ENCODE measurements at regions not wholly inside any gene's neighbourhood (a gene's known extent, or its start where the extent isn't known, plus 50 kb on each side); places are given as distances from the start of the nearest gene placed in this dataset.

DNA sequence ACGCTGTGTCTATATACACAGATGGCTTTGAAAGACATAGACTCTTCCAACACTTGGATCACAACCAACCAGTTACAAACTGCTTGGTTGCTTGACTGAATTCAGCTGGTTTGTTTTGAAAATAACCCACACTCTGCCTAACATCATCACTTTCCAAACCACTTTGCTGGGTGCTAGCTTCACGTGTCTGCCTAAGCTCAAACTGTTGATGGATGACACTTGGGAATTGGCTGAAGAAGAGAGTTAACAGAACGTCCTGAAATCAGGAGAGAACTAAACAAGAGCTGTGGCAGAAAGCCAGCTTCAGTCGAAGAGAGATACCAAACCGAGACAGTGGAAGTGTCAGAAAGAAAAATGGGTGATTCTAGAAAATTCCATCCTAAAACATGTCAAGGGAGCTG lies 420.8 kb upstream of the AUTS2 start:
- Histone ChIP-seq H2AK5ac (ENCODE audit: low read length, severe bottlenecking) (no peak overlapping the region), H4K8ac (ENCODE audit: low read length) (no peak overlapping the region), H3K23ac (ENCODE audit: low read length in 2 of 2) (no peak overlapping the region), H3K27me3 (ENCODE audit: control insufficient read depth in 1 of 2, insufficient read depth in 1 of 2, low read length in 2 of 2) (peaks cover 0 to 3% of the 10 kb centered on the region in 2 experiments), H3K4ac (ENCODE audit: low read depth in 1 of 2, low read length in 2 of 2) (no peak overlapping the region), H3K36me3 (ENCODE audit: control insufficient read depth in 1 of 2, insufficient read depth in 2 of 2, low read depth in 1 of 2, low read length in 2 of 2) (no peaks in the 10 kb centered on the region), H3K18ac (ENCODE audit: low read depth in 1 of 2, low read length in 2 of 2) (no peak overlapping the region), H3K27ac (ENCODE audit: low read length, poor library complexity, severe bottlenecking) (no peak overlapping the region), H3K9ac (ENCODE audit: low read length) (no peak overlapping the region), H3K14ac (ENCODE audit: low read length in 2 of 2) (no peak overlapping the region), H2BK15ac (ENCODE audit: low read depth, poor library complexity, severe bottlenecking) (no peak overlapping the region), H4K91ac (ENCODE audit: low read length) (no peak overlapping the region), H2BK120ac (ENCODE audit: low read depth, low read length) (no peak overlapping the region), H3K79me1 (replicated peaks; ENCODE audit: low read length, poor library complexity, severe bottlenecking) (no peaks in the 10 kb centered on the region), H3K4me1 (ENCODE audit: control insufficient read depth, insufficient read depth, low read depth, low read length) (no peaks in the 10 kb centered on the region), H2BK12ac (ENCODE audit: low read length in 2 of 2) (no peak overlapping the region), H3K9me3 (ENCODE audit: control insufficient read depth, low read length) (no peaks in the 10 kb centered on the region), H2AFZ (ENCODE audit: low read depth, low read length) (no peak overlapping the region), H3K4me2 (ENCODE audit: low read length, poor library complexity, severe bottlenecking) (no peak overlapping the region), H3K4me3 (ENCODE audit: insufficient read depth in 1 of 2, low read depth in 1 of 2, low read length in 2 of 2) (no peak overlapping the region), H2BK5ac (ENCODE audit: low read depth, low read length, poor library complexity, severe bottlenecking) (no peak overlapping the region)
- no peak for DNase-seq
- WGBS: 47% methylated on average over 5 of the region's 5 CpGs

DNA sequence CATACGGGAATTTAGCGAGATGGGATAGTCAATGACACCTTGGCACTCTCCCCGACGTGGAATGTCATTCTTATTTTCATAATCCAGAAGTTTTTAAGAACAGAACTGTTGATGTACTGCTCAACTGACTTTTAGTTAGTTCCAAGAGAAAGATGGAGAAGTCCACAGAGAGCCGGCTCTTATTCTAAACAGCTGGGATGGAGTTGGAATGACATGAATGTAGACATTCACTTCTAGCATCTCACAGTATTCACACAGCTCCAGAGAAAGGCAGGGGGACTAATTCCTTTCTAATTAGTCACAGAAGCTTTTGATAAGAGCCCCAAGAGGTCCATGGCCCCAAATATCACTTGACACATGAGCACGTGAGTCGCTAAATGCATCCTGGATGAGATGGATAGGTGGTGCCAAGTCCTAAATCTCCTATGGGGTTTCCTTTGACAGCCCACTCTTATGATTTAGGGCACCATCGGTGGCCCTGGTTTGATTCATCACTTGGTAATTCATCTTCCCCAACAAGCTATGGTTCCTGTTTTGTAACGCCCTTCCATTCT lies 420.3 kb upstream of the AUTS2 start:
- no peaks in the 10 kb centered on the region for H3K36me3 ChIP-seq (ENCODE audit: control insufficient read depth in 1 of 2, insufficient read depth in 2 of 2, low read depth in 1 of 2, low read length in 2 of 2)
- H3K79me1 ChIP-seq (replicated peaks; ENCODE audit: low read length, poor library complexity, severe bottlenecking): no peaks in the 10 kb centered on the region
- H4K8ac ChIP-seq (ENCODE audit: low read length): no peak overlapping the region
- no peak overlapping the region for H3K23ac ChIP-seq (ENCODE audit: low read length in 2 of 2)
- no peak overlapping the region for H2BK15ac ChIP-seq (ENCODE audit: low read depth, poor library complexity, severe bottlenecking)
- no peak overlapping the region for H2BK5ac ChIP-seq (ENCODE audit: low read depth, low read length, poor library complexity, severe bottlenecking)
- no peak overlapping the region for H2AFZ ChIP-seq (ENCODE audit: low read depth, low read length)
- no peak overlapping the region for H3K4ac ChIP-seq (ENCODE audit: low read depth in 1 of 2, low read length in 2 of 2)
- H3K4me1 ChIP-seq (ENCODE audit: control insufficient read depth, insufficient read depth, low read depth, low read length): no peaks in the 10 kb centered on the region
- H3K9ac ChIP-seq (ENCODE audit: low read length): no peak overlapping the region
- WGBS: 48% methylated on average over 4 of the region's 9 CpGs
- no peak overlapping the region for H3K4me2 ChIP-seq (ENCODE audit: low read length, poor library complexity, severe bottlenecking)
- no peaks in the 10 kb centered on the region for H3K27me3 ChIP-seq (ENCODE audit: control insufficient read depth in 1 of 2, insufficient read depth in 1 of 2, low read length in 2 of 2)
- H4K91ac ChIP-seq (ENCODE audit: low read length): no peak overlapping the region
- no peak overlapping the region for H3K4me3 ChIP-seq (ENCODE audit: insufficient read depth in 1 of 2, low read depth in 1 of 2, low read length in 2 of 2)
- H3K14ac ChIP-seq (ENCODE audit: low read length in 2 of 2): no peak overlapping the region
- no peaks in the 10 kb centered on the region for H3K9me3 ChIP-seq (ENCODE audit: control insufficient read depth, low read length)
- DNase-seq: no peak
- H2BK12ac ChIP-seq (ENCODE audit: low read length in 2 of 2): no peak overlapping the region
- no peak overlapping the region for H2BK120ac ChIP-seq (ENCODE audit: low read depth, low read length)
- H3K27ac ChIP-seq (ENCODE audit: low read length, poor library complexity, severe bottlenecking): no peak overlapping the region
- H2AK5ac ChIP-seq (ENCODE audit: low read length, severe bottlenecking): no peak overlapping the region
- no peak overlapping the region for H3K18ac ChIP-seq (ENCODE audit: low read depth in 1 of 2, low read length in 2 of 2)

DNA sequence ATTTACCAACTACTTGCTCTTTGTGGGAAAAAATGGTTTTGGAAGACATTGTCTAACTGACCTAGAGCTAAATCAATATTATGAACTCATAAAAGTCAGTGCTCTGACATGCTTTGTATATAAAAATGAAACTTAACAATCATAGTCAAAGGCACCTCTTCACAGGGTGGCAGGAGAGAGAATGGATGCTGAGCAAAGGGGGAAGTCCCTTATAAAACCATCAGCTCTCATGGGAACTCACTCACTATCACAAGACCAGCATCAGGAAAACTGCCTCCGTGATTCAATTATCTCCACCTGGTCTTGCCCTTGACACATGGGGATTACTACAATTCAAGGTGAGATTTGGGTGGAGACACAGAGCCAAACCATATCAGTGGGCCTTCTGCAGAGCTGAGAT lies 417.6 kb upstream of the AUTS2 start:
- no peak overlapping the region for H3K4ac ChIP-seq (ENCODE audit: low read depth in 1 of 2, low read length in 2 of 2)
- H2BK120ac ChIP-seq (ENCODE audit: low read depth, low read length): no peak overlapping the region
- no peaks in the 10 kb centered on the region for H3K27me3 ChIP-seq (ENCODE audit: control insufficient read depth in 1 of 2, insufficient read depth in 1 of 2, low read length in 2 of 2)
- no peaks in the 10 kb centered on the region for H3K36me3 ChIP-seq (ENCODE audit: control insufficient read depth in 1 of 2, insufficient read depth in 2 of 2, low read depth in 1 of 2, low read length in 2 of 2)
- no peak overlapping the region for H2BK15ac ChIP-seq (ENCODE audit: low read depth, poor library complexity, severe bottlenecking)
- H4K91ac ChIP-seq (ENCODE audit: low read length): no peak overlapping the region
- no peak overlapping the region for H2BK5ac ChIP-seq (ENCODE audit: low read depth, low read length, poor library complexity, severe bottlenecking)
- no peaks in the 10 kb centered on the region for H3K4me1 ChIP-seq (ENCODE audit: control insufficient read depth, insufficient read depth, low read depth, low read length)
- no peak overlapping the region for H3K9ac ChIP-seq (ENCODE audit: low read length)
- H3K23ac ChIP-seq (ENCODE audit: low read length in 2 of 2): no peak overlapping the region
- H3K18ac ChIP-seq (ENCODE audit: low read depth in 1 of 2, low read length in 2 of 2): no peak overlapping the region
- no peak overlapping the region for H3K14ac ChIP-seq (ENCODE audit: low read length in 2 of 2)
- no peak for DNase-seq
- no peaks in the 10 kb centered on the region for H3K9me3 ChIP-seq (ENCODE audit: control insufficient read depth, low read length)
- no peak overlapping the region for H2AK5ac ChIP-seq (ENCODE audit: low read length, severe bottlenecking)
- WGBS: no CpG with 5 or more reads among the region's 1 CpG
- H3K4me2 ChIP-seq (ENCODE audit: low read length, poor library complexity, severe bottlenecking): no peak overlapping the region
- no peak overlapping the region for H2AFZ ChIP-seq (ENCODE audit: low read depth, low read length)
- no peak overlapping the region for H2BK12ac ChIP-seq (ENCODE audit: low read length in 2 of 2)
- no peak overlapping the region for H3K4me3 ChIP-seq (ENCODE audit: insufficient read depth in 1 of 2, low read depth in 1 of 2, low read length in 2 of 2)
- H3K79me1 ChIP-seq (replicated peaks; ENCODE audit: low read length, poor library complexity, severe bottlenecking): no peaks in the 10 kb centered on the region
- no peak overlapping the region for H4K8ac ChIP-seq (ENCODE audit: low read length)
- no peak overlapping the region for H3K27ac ChIP-seq (ENCODE audit: low read length, poor library complexity, severe bottlenecking)

DNA sequence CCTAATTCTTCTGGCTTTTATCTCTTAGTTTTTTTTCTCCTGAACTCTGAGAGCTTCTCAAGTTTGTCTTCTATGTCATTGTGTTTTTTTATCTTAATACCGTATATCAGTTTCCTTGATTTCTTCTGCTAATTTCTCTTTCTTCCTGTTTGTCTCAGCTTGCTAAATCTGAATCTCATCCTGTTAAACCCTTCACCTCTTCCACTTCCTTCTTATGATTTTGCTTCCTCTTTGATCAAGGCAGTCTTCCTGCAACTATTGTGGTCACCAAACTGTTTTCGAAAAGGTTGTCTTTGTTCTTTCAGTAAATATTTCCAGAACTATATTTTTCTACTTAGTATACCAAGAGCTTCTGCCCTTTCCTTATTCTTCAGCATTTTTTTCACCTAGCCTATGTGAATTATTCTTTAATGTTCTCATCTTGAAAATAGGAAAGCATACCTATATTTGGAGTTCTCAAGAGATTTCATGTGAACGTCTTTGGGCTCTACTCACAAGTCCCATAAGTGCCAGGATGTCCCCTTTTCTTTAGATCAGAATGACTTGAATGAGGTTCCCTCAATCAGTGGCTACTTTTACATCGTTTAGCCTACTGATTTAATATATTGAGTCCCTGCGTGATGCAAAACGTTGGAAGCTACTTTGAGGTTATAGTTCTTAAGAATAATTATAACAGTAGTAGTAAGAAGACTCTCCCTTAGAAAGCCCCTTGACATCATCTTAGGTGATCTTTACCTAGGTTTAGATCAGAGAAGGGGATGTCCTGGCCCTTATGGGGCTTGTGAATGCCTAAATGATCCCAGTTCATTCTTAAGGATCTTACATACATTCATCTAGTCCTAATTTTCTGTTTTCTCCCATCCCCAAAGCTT lies 415.4 kb upstream of the AUTS2 start:
- no peak overlapping the region for H2BK15ac ChIP-seq (ENCODE audit: low read depth, poor library complexity, severe bottlenecking)
- H3K4me3 ChIP-seq (ENCODE audit: insufficient read depth in 1 of 2, low read depth in 1 of 2, low read length in 2 of 2): no peak overlapping the region
- H3K79me1 ChIP-seq (replicated peaks; ENCODE audit: low read length, poor library complexity, severe bottlenecking): no peaks in the 10 kb centered on the region
- no peak overlapping the region for H3K9ac ChIP-seq (ENCODE audit: low read length)
- H3K27me3 ChIP-seq (ENCODE audit: control insufficient read depth in 1 of 2, insufficient read depth in 1 of 2, low read length in 2 of 2): no peaks in the 10 kb centered on the region
- H3K18ac ChIP-seq (ENCODE audit: low read depth in 1 of 2, low read length in 2 of 2): no peak overlapping the region
- no peak overlapping the region for H3K4ac ChIP-seq (ENCODE audit: low read depth in 1 of 2, low read length in 2 of 2)
- H4K8ac ChIP-seq (ENCODE audit: low read length): no peak overlapping the region
- H2BK120ac ChIP-seq (ENCODE audit: low read depth, low read length): no peak overlapping the region
- no peak overlapping the region for H2BK5ac ChIP-seq (ENCODE audit: low read depth, low read length, poor library complexity, severe bottlenecking)
- no peak overlapping the region for H3K27ac ChIP-seq (ENCODE audit: low read length, poor library complexity, severe bottlenecking)
- no peaks in the 10 kb centered on the region for H3K4me1 ChIP-seq (ENCODE audit: control insufficient read depth, insufficient read depth, low read depth, low read length)
- H3K36me3 ChIP-seq (ENCODE audit: control insufficient read depth in 1 of 2, insufficient read depth in 2 of 2, low read depth in 1 of 2, low read length in 2 of 2): no peaks in the 10 kb centered on the region
- no peak overlapping the region for H3K23ac ChIP-seq (ENCODE audit: low read length in 2 of 2)
- no peak overlapping the region for H2AK5ac ChIP-seq (ENCODE audit: low read length, severe bottlenecking)
- no peak for DNase-seq
- 83% methylated on average over 4 of the region's 6 CpGs for WGBS
- no peak overlapping the region for H4K91ac ChIP-seq (ENCODE audit: low read length)
- no peaks in the 10 kb centered on the region for H3K9me3 ChIP-seq (ENCODE audit: control insufficient read depth, low read length)
- no peak overlapping the region for H2BK12ac ChIP-seq (ENCODE audit: low read length in 2 of 2)
- H2AFZ ChIP-seq (ENCODE audit: low read depth, low read length): no peak overlapping the region
- H3K14ac ChIP-seq (ENCODE audit: low read length in 2 of 2): no peak overlapping the region
- no peak overlapping the region for H3K4me2 ChIP-seq (ENCODE audit: low read length, poor library complexity, severe bottlenecking)
